ENCODE measurements at regions not wholly inside any gene's neighbourhood (a gene's known extent, or its start where the extent isn't known, plus 50 kb on each side); places are given as distances from the start of the nearest gene placed in this dataset.

GRCh38 chr6:105821027-105821426, 265.1 kb upstream of the PRDM1 start:
- no peak for TF ChIP-seq POLR2AphosphoS5 (IDR thresholded peaks at IDR 0.05; ENCODE audit: low read depth, low read length)
- TF ChIP-seq ZNF724P (CRISPR knock-in tag; IDR thresholded peaks at IDR 0.05; ENCODE audit: borderline replicate concordance): no peak
- no peak for TF ChIP-seq MAZ (IDR thresholded peaks at IDR 0.05; ENCODE audit: borderline replicate concordance, low read depth, low read length)
- TF ChIP-seq MAZ (CRISPR knock-in tag; IDR thresholded peaks at IDR 0.05; ENCODE audit: low read depth): no peak
- no peak for TF ChIP-seq PITX1 (CRISPR knock-in tag; IDR thresholded peaks at IDR 0.05)
- TF ChIP-seq CTCF (CRISPR knock-in tag; IDR thresholded peaks at IDR 0.05): no peak
- no peak for TF ChIP-seq ZNF530 (CRISPR knock-in tag; IDR thresholded peaks at IDR 0.05; ENCODE audit: low read depth)
- no peak for TF ChIP-seq MAFF (IDR thresholded peaks at IDR 0.05; ENCODE audit: low read depth, low read length)
- no peak for TF ChIP-seq HINFP (CRISPR knock-in tag; IDR thresholded peaks at IDR 0.05; ENCODE audit: low read depth)
- no peak for TF ChIP-seq NFE2L1 (CRISPR knock-in tag; IDR thresholded peaks at IDR 0.05; ENCODE audit: borderline replicate concordance)
- TF ChIP-seq POLR2A (IDR thresholded peaks at IDR 0.05; ENCODE audit: insufficient read depth in 1 of 2, low read depth in 2 of 2, low read length in 2 of 2): no peak
- no peak for TF ChIP-seq ZNF121 (CRISPR knock-in tag; IDR thresholded peaks at IDR 0.05)
- TF ChIP-seq ZMAT3 (CRISPR knock-in tag; conservative IDR thresholded peaks at IDR 0.05): no peak
- no peak for TF ChIP-seq ZBTB7A (CRISPR knock-in tag; IDR thresholded peaks at IDR 0.05)
